ENCODE measurements at regions not wholly inside any gene's neighbourhood (a gene's known extent, or its start where the extent isn't known, plus 50 kb on each side); places are given as distances from the start of the nearest gene placed in this dataset.

- no peak for DNase-seq
- Histone ChIP-seq H3K4me3 (ENCODE audit: low read length) (no peak overlapping the region), H3K4me1 (ENCODE audit: insufficient read depth, low read length) (no peaks in the 10 kb centered on the region), H3K27me3 (ENCODE audit: control insufficient read depth in 1 of 2, insufficient read depth in 2 of 2, low read length in 2 of 2) (no peaks in the 10 kb centered on the region), H3K27ac (ENCODE audit: low read depth in 1 of 2, low read length in 2 of 2) (no peak overlapping the region), H3K36me3 (ENCODE audit: insufficient read depth, low read length) (no peaks in the 10 kb centered on the region), H3K9me3 (ENCODE audit: control insufficient read depth in 1 of 2, insufficient read depth in 1 of 2, low read length in 2 of 2) (no peaks in the 10 kb centered on the region)
- H3K9me3 Mint-ChIP-seq: peaks cover 2% of the 10 kb centered on the region
- no peak for ATAC-seq (ENCODE audit: poor library complexity)
- no peak overlapping the region for H3K4me3 Mint-ChIP-seq
- intact Hi-C loops (cut with DNase I, micrococcal nuclease): no loop called here
- ChIA-PET CTCF (no interaction called here), POLR2A (no interaction called here)
- no peak for TF ChIP-seq CTCF (IDR thresholded peaks at IDR 0.05)
- H3K27ac Mint-ChIP-seq: no peak overlapping the region
- no peaks in the 10 kb centered on the region for H3K36me3 Mint-ChIP-seq (ENCODE audit: low read depth)
- no peaks in the 10 kb centered on the region for H3K4me1 Mint-ChIP-seq (ENCODE audit: low read depth)
- no peaks in the 10 kb centered on the region for H3K27me3 Mint-ChIP-seq
Observed at GRCh38 chr3:104886220-104886995, 480.3 kb upstream of the ALCAM start.

GRCh38 chr3:104887069-104887468, 479.6 kb upstream of the ALCAM start:
- H3K4me3 Mint-ChIP-seq: no peak overlapping the region
- intact Hi-C loops (cut with DNase I, micrococcal nuclease): no loop called here
- Histone ChIP-seq H3K4me3 (ENCODE audit: low read length) (no peak overlapping the region), H3K36me3 (ENCODE audit: insufficient read depth, low read length) (no peaks in the 10 kb centered on the region), H3K27me3 (ENCODE audit: control insufficient read depth in 1 of 2, insufficient read depth in 2 of 2, low read length in 2 of 2) (no peaks in the 10 kb centered on the region), H3K4me1 (ENCODE audit: insufficient read depth, low read length) (no peaks in the 10 kb centered on the region), H3K27ac (ENCODE audit: low read depth in 1 of 2, low read length in 2 of 2) (no peak overlapping the region), H3K9me3 (ENCODE audit: control insufficient read depth in 1 of 2, insufficient read depth in 1 of 2, low read length in 2 of 2) (no peaks in the 10 kb centered on the region)
- no peaks in the 10 kb centered on the region for H3K36me3 Mint-ChIP-seq (ENCODE audit: low read depth)
- no peaks in the 10 kb centered on the region for H3K4me1 Mint-ChIP-seq (ENCODE audit: low read depth)
- no peak for TF ChIP-seq CTCF (IDR thresholded peaks at IDR 0.05)
- CTCF ChIA-PET: no interaction called here
- POLR2A ChIA-PET: no interaction called here
- ATAC-seq (ENCODE audit: poor library complexity) (no peak), DNase-seq (no peak)
- no peaks in the 10 kb centered on the region for H3K27me3 Mint-ChIP-seq
- no peak overlapping the region for H3K27ac Mint-ChIP-seq
- peaks cover 2% of the 10 kb centered on the region for H3K9me3 Mint-ChIP-seq

GRCh38 chr3:104887619-104888018, 479.1 kb upstream of the ALCAM start:
- H3K27ac ChIP-seq (ENCODE audit: low read depth in 1 of 2, low read length in 2 of 2): no peak overlapping the region
- Mint-ChIP-seq H3K9me3 (peaks cover 2% of the 10 kb centered on the region), H3K27ac (no peak overlapping the region), H3K36me3 (ENCODE audit: low read depth) (no peaks in the 10 kb centered on the region), H3K4me1 (ENCODE audit: low read depth) (no peaks in the 10 kb centered on the region), H3K4me3 (no peak overlapping the region), H3K27me3 (no peaks in the 10 kb centered on the region)
- POLR2A ChIA-PET: no interaction called here
- no peaks in the 10 kb centered on the region for H3K4me1 ChIP-seq (ENCODE audit: insufficient read depth, low read length)
- intact Hi-C loops (cut with DNase I, micrococcal nuclease): no loop called here
- DNase-seq (no peak), ATAC-seq (ENCODE audit: poor library complexity) (no peak)
- H3K9me3 ChIP-seq (ENCODE audit: control insufficient read depth in 1 of 2, insufficient read depth in 1 of 2, low read length in 2 of 2): no peaks in the 10 kb centered on the region
- CTCF ChIA-PET: no interaction called here
- H3K4me3 ChIP-seq (ENCODE audit: low read length): no peak overlapping the region
- no peaks in the 10 kb centered on the region for H3K27me3 ChIP-seq (ENCODE audit: control insufficient read depth in 1 of 2, insufficient read depth in 2 of 2, low read length in 2 of 2)
- H3K36me3 ChIP-seq (ENCODE audit: insufficient read depth, low read length): no peaks in the 10 kb centered on the region
- no peak for TF ChIP-seq CTCF (IDR thresholded peaks at IDR 0.05)
